ENCODE measurements at regions not wholly inside any gene's neighbourhood (a gene's known extent, or its start where the extent isn't known, plus 50 kb on each side); places are given as distances from the start of the nearest gene placed in this dataset.
"Not testable (repeated sequence)": the region's sequence is repeated elsewhere in the genome, so short reads cannot be mapped to it uniquely, and the experiment has no call there.

DNA sequence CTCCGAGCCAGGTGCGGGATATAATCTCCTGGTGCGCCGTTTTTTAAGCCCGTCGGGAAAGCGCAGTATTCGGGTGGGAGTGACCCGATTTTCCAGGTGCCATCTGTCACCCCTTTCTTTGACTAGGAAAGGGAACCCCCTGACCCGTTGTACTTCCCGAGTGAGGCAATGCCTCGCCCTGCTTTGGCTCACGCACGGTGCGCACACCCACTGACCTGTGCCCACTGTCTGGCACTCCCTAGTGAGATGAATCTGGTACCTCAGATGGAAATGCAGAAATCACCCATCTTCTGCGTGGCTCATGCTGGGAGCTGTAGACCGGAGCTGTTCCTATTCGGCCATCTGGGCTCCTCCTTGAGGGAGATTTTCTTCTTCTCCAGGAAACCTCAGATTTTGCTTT is 1135.1 kb upstream of the DIAPH2 start:
- not testable (repeated sequence) for TF ChIP-seq POLR2A, EP300 (IDR thresholded peaks at IDR 0.05)
- TF ChIP-seq, protein P1, sequence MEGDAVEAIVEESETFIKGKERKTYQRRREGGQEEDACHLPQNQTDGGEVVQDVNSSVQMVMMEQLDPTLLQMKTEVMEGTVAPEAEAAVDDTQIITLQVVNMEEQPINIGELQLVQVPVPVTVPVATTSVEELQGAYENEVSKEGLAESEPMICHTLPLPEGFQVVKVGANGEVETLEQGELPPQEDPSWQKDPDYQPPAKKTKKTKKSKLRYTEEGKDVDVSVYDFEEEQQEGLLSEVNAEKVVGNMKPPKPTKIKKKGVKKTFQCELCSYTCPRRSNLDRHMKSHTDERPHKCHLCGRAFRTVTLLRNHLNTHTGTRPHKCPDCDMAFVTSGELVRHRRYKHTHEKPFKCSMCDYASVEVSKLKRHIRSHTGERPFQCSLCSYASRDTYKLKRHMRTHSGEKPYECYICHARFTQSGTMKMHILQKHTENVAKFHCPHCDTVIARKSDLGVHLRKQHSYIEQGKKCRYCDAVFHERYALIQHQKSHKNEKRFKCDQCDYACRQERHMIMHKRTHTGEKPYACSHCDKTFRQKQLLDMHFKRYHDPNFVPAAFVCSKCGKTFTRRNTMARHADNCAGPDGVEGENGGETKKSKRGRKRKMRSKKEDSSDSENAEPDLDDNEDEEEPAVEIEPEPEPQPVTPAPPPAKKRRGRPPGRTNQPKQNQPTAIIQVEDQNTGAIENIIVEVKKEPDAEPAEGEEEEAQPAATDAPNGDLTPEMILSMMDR (IDR thresholded peaks at IDR 0.05), result not testable (repeated sequence)
